Kidney glomerular epithelial cell (primary cell): ENCODE measurements at regions not wholly inside any gene's neighbourhood (a gene's known extent, or its start where the extent isn't known, plus 50 kb on each side); places are given as distances from the start of the nearest gene placed in this dataset.
"Not testable (repeated sequence)": the region's sequence is repeated elsewhere in the genome, so short reads cannot be mapped to it uniquely, and the experiment has no call there.

Source experiments
- DNase-seq: peaks from one replicate; lab custom pipeline; 2025; lab: John Stamatoyannopoulos, UW

DNA sequence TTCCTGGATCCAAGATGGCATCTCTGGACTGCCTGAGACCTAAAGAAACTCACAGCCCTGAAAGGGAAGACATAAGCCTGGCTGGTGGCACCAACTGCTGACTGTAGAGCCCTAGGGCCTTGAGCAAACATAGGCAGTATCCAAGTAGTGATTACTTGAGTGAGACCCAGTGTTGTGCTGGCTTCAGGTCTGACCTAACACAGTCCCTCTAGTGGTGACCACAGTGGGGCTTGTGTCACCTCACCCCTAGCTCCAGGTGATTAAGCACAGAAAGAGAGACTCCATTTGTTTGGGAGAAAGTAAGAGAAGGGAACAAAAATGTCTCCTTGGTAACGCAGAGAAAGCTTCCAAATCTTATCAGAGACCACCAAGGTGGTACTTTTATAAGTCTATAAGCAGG, 496.3 kb upstream of the HTR2C start:
- DNase-seq = no peak

DNA sequence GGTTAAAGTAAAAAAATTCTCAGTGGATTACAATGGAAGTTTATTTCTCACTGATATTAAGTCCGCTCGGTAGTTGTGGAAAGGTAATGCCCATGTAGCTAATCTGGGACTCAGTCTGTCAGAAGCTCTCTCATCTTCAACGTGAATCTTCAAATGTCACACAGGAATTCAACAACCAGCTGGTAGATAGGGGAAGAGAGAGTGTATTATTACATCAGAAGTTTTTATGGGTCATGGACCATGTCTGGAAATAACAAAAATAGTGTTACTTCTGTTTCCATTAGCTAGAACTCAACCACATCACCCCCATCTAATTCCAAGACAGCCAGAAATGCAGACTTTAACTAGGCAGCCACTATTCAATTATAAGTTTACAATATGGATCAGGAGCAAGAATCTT, 506.1 kb upstream of the HTR2C start:
- DNase-seq = no peak

DNA sequence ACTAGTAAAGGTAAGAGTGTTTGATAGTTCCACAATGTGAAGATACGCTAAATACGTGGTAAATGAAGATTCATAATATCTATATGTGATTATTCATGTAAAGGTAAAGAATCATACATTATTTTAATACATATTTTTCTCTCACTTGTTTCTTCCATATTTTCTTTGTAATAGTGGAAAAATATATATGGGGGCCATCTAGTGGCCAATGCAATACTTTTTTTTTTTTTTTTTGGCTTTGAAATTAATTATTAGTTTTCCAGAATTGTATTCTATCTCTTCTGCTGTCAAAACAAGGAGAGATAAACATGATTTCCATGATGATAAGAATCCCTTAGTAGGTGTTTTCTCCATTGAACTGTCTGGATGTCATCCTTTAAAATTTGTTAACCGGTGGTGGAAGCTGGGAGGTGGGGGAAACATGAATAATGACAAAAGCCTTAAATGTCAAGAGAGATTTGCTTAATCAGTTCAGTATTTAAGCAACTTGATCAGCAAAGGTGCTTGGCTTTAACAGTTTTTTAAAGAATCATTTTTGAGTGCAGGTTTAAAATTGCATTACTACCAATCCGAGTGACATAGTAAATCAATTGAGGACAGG, 508.7 kb upstream of the HTR2C start:
- DNase-seq = no peak

DNA sequence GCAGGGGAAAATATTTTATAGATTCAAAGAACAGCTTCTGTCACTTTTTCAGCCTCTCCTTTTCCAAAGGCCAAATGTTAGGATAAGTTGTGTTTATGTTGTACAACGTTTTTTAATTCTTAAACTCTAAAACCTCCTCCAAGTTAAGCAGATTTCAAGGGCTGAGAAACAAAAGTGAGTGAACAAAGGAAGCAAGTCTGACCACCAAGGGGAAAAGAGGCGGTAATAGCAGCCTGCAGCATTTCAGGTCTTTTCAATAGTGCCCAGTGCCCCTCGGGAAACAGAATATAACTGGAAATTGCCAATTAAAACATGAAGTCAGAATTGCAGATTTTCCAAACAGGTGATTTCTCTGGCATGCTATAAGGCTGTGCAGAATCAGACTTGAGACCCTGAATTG, 510.0 kb upstream of the HTR2C start:
- DNase-seq = no peak

DNA sequence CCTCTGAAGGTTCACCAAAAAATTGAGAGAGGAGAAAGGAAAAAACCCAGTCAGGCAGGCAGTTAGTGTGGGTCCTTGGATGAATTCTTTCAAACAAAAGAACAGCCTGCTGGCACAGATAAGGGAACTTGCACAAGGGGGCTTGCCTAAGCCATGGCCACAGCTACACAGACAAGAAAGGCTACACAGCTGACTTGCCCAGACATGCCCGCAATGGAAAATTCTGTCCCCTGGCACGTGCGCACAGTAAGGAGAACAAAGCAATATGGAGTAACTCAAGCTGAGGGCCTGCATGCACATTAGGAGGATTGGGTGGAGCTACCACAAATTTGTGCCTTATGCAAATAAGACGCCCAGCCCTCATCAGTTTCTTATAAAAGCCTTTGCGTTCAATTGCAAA, 512.5 kb upstream of the HTR2C start:
- no peak for DNase-seq

DNA sequence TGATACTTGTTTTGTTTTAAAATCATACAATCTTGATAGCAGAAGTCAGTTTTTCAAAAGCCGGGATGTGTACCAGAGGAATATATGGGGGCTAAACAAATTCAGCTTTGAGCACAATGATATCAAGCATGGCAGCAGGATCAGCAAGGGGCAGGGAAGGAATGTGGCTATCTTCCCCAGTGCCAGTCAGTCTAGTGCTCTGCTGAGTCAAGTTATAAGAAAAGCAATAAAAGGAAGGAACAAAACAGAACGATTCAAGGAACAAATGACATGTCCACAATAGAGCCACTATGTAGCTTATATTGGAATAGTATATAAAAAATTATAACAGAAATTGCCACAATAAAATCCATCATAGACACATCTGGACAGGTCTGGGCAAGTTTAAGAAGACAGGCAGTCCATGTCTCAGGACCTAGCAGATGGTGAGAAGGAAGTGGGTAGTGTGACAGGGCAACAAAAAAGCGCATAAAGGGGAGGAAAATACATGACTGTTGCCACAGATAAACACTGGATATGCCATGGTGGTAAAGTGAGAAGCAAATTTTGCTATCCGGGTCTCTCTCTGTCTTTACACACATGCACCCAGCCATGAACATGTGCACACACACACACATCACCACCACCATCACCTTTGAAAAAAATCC, 518.2 kb upstream of the HTR2C start:
- DNase-seq = no peak

DNA sequence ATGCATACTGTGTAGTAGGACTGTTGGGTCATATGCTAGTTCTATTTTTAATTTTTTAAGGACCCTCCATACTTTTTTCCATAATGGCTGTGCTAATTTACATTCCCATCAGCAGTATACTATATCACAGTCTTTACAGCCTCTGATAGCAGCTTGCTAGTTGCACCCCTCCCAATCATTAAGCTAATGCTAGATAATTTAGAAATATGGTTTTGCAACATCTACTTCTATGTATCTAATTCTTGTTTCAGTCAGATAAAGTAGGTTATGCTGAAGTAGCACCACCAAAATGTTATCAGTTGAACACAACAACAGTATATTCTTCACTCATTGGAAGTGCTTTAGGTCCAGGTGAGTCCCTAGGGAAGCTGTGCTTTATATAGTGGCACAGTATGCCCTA, 522.7 kb upstream of the HTR2C start:
- no peak for DNase-seq

DNA sequence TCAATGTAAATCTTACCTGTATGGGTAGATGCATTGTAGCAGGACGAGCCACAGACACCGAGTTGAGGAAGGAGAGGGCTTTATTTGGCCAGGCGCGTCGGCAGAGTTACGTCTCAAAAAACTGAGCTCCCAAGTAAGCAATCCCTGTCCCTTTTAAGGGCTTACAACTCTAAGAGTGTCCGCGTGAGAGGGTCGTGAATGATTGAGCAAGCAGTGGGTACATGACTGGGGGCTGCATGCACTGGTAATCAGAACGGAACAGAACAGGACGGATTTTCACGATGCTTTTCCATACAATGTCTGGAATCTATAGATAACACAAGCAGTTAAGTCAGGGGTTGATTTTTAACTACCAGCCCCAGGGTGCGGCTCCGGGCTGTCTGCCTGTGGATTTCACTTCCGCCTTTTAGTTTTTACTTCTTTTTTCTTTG, 524.9 kb upstream of the HTR2C start:
- no peak for DNase-seq

DNA sequence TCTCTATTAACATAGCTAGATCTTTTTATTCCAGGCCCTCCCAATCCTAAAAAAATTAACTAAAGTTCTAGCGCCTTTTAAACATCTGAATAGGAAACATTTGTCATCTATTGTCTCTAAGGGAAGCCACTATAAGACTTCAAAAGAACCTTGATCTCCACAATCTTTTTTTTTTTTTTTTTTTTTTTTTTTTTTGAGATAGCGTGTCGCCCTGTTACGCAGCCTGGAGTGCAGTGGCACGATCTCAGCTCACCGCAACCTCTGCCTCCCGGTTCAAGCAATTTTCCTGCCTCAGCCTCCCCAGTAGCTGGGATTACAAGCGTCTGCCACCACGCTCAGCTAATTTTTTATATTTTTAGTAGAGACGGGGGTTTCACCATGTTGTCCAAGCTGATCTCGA, 526.5 kb upstream of the HTR2C start:
- DNase-seq = not testable (repeated sequence)

DNA sequence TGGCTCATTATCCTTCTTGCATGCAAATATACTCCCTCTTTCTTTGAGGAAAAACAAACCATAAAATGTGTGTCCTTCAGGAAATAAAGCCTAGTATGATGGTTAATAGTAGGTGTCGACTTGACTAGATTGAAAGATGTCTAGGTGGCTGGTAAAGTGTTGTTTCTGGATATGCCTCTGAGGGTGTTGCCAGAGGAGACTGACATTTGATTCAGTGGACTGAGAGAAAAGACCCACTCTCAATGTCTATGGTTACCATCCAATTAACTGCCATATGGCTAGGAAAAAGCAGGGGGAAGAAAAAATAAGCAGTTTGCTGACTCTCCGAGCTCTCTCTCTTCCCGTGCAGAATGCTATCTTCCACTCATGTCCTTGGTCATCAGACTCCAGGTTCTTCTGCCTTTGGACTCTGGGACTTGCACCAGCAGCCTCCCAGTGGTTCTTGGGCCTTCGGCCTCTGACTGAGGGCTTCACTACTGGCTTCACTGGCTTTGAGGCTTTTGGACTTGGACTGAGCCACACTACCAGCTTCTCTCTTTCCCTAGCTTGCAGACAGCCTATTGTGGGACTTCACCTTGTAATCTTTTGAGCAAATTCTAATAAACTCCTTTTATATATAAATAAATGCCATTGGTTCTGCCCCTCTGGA, 532.1 kb upstream of the HTR2C start:
- DNase-seq = no peak

DNA sequence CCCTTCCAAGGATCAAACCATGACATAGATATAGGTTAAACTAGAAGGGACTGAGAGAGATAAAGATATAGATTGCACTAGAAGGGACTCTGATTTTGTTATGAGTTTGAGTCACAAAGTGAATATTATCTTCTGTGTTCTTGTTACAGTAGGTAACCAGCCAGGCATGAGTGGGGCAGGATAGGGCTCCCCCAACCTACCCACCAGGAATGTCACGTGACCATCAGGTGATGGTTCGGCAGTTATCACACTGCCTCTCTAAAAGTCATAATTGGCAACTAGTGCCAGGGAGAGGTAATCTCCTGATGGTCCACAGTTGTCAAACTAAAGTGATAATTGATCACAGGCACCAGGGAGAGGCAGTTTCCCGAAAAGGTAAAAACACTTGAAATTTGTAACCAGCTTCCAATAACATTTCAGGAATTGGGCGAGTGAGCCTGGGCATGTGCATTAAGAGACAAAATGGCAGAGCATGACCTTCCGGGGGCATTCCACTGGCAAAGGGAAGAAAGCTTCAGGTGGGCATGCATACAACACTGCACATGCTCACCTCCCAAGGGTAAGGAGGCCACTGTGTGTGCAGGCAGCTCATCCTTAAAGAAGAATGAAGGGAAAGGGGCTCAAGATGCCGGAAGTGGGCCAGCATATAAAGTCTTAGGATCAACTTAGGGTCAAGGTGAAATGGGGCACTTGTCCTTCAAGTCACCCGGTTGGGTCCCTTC, 533.6 kb upstream of the HTR2C start:
- no peak for DNase-seq

DNA sequence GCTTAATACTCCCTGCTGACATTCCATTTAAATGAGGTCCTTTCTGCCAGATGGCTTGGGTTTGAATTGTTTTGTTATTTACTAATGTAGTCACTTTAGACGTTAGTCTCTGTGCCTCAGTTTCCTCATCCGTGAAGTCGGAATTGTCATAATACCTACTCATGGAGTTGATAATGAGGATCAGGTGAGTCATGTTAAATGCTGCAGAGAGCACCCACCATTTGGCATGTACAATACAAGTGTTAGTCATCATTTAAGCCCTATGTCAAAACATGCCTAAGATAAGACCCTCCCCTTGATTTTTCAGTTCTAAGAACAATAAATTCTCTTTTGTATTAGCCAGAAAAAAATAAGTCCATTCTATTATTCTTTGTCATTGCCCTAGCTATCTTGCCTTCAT, 534.8 kb upstream of the HTR2C start:
- no peak for DNase-seq

DNA sequence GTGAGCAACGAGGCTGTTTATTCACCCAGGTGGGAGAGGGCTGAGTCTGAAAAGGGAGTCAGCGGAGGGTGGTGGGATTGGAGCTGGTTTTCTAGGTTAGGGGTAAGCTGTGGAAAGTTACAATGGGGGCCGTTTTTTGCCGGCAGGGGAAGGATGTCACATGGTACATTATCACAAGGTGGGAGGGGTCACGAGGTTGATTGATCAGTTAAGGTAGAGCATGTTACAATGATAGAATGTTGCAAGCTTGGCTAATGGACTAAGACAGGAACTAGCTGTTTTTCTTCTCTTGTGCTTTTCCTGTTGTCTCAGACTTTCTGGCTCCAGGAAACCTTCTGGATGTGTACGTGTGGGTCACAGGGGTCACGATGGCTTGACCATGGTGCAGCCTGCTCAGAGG, 536.3 kb upstream of the HTR2C start:
- DNase-seq = no peak

DNA sequence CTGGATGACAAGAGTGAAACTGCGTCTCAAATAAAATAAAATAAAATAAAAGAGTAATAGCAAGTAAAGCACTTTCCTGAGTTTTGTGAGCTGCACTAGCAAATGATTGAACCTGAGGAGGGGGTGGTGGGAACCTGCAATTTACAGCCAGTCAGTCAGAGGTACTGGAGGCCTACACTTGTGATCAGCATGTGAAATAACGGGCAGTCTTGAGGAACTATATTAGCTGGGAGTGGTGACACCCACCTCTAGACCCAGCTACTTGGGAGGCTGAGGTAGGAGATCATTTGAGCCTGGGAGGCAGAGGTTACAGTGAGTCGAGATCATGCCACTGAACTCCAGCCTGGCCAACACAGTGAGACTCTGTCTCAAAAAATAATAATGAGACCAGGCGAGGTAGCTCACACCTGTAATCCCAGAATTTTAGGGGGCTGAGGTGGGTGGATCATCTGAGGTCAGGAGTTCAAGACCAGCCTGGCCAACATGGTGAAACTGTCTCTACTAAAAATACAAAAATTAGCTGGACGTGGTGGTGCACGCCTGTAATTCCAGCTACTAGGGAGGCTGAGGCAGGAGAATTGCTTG, 537.1 kb upstream of the HTR2C start:
- no peak for DNase-seq

DNA sequence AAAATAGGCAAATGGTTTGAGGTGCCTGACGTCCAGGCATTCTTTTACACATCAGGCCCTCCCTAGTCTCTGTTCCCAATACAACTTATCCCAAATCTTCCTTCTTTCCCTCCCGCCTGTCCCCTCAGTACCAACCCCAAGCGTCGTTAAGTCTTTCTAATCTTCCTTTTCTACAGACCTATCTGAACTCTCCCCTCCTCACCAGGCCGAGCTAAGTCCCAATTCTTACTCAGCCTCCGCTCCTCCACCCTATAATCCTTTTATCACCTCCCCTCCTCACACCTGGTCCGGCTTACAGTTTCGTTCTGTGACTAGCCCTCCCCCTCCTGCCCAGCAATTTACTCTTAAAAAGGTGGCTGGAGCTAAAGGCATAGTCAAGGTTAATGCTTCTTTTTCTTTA, 542.4 kb upstream of the HTR2C start:
- not testable (repeated sequence) for DNase-seq

DNA sequence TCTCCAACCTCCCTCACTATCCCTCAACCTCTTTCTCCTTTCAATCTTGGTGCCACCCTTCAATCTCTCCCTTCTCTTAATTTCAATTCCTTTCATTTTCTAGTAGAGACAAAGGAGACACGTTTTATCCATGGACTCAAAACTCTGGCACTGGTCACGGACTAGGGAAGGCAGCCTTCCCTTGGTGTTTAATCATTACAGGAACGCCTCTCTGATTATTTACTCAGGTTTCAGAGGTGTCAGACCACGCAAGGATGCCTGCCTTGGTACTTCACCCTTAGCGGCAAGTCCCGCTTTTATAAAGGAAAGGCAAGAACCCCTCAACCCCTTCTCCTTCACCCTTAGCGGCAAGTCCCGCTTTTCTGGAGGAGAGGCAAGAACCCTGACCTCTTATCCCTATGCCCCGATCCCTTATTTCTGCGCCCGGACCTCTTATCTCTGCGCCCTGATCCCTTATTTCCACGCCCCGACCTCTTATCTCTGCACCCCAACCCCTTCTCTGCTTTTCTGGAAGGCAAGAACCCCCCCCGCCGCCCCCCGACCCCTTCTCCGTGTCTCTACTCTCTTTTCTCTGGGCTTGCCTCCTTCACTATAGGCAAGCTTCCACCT, 543.1 kb upstream of the HTR2C start:
- DNase-seq = not testable (repeated sequence)

DNA sequence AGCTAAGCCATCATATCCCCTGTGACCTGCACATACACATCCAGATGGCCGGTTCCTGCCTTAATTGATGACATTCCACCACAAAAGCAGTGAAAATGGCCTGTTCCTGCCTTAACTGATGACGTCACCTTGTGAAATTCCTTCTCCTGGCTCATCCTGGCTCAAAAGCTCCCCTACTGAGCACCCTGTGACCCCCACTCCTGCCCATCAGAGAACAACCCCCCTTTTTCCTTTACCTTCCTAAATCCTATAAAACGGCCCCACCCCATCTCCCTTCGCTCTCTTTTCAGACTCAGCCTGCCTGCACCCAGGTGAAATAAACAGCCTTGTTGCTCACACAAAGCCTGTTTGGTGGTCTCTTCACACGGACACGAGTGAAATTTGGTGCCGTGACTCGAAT, 543.8 kb upstream of the HTR2C start:
- DNase-seq = not testable (repeated sequence)

DNA sequence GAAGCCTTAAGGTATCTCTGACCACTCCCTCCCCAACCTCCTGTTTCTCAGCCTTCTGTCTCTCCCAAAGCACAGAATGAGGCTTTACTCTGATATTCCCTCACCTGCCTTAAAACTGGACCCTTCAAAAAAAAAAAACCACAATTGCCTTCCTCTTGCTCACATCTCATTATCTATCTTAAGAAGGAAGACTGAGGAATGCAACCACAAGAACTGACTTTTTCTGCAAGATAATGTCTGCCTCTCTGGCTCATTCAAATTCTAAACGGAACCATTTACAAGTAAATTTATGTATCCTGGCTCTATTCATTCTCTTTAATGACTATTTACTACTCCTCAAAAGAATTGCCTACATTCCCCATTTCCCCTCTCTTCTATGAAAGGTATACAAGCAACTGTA, 545.5 kb upstream of the HTR2C start:
- no peak for DNase-seq

DNA sequence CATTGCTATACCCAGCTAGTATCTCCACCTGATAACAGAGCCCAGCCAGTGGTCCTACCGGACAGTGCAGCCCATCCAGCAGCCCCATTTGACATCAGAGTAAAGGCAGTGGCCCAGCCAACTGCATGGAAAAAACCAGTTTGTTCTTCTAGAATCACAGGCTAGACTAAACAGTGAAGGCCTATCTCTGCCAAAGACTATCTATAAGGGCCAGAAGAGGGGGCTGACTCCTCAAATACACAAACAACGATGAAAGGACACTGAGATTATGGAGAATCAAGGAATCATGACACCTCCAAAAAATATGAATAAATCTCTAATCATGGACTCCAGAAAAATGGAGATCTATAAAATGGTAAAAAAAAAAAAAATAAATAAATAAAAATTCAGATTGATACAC, 546.4 kb upstream of the HTR2C start:
- DNase-seq = no peak

DNA sequence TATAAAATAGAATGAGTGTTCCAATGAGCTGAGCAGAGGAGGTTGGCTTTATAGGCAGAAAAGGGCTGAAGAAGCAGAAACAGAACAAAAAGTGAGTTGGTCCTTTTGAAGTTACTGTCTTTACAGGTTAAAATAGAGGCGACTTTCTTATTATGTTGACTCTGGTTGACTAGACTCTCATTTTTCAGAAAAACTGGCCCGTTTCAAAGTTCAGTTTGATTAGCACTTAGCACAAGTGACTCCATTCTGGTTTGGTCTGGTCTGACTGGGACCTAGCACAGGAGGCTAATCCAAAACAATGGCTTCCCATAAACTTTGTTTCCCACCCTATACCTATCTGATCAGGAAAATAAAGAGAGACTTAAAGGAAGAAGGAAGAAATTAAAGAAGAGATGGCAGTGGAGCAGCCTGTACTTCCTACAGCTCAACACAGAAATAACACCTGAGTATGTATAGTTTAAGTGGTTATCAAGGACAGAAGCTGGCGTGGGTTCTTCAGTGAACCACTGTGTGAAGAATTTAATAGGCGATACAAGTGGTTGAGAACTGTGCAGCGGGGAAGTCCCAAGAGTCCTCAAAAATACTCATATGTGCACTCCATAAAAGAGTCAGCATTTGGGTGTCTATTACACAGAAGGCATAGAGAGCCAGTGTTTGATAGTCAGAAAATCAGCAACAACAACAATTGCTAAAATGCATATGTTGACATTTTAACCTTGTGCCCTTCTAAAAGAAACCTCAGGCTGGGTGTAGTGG, 554.8 kb upstream of the HTR2C start:
- DNase-seq = no peak

DNA sequence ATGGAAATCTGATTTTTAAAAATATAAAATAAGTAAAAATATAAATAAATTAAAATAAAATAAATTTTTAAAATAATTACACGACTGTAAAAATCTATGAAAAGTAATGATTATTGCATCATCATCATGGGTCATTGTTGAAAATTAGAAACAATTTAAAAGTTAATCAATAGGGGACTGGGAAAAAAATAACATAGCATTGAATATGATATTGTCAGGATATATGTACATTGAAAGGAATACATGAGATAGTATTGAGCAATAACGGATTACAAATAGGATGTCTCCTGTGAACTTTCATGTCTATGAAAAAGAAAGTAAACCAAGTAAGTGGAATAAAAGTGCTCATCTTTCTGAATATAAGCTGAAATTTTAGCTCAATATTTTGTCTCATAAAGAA, 566.8 kb upstream of the HTR2C start:
- DNase-seq = no peak

DNA sequence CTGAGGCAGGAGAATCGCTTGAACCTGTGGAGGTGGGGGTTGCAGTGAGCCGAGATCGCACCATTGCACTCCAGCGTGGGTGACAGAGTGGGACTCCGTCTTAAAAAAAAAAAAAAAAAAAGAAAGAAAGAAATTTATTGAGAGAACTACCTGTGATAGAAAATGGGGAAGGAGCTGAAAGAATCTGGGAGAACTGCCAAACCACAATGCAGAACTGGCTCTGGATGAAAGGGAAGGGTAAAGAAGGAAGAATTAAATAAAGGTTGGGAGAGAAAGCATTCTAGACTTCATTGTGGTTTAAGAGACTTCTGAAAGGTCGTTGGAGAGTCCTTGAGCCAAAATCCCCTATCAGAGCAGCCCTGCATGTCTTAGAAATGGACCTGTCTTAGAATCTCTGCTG, 567.9 kb upstream of the HTR2C start:
- DNase-seq = no peak
